ENCODE measurements at regions not wholly inside any gene's neighbourhood (a gene's known extent, or its start where the extent isn't known, plus 50 kb on each side); places are given as distances from the start of the nearest gene placed in this dataset.
A peak's percentile ranks its signal among the peaks of the same experiment; 100 is the strongest.

DNA sequence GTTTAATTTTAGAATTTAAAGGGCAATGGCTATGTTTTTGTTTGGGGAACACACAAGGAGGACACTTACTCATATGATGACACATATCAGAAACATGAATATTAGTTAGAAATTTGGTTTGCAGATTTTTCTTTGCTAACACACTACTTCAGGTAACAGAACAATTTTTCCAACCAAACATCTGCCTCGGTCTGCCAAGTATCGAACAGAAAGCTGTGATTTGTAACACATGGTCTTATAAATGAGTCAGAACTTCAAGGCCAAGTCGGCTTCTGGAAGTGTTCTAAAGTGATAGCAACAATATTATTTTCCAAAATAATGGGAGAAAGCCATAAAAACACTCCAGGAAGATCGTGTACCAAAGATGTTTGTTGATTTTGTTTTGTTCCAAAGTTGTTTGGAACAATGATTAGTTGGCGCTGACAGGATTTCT, 75.9 kb upstream of the PMFBP1 start:
- no peaks in the 10 kb centered on the region for H3K27me3 Mint-ChIP-seq (ENCODE audit: low read depth)
- no peaks in the 10 kb centered on the region for H3K4me1 Mint-ChIP-seq
- H3K36me3 Mint-ChIP-seq (ENCODE audit: low read depth): no peaks in the 10 kb centered on the region
- H3K27ac Mint-ChIP-seq: no peak overlapping the region
- no peaks in the 10 kb centered on the region for H3K9me3 Mint-ChIP-seq
- H3K4me3 Mint-ChIP-seq: no peak overlapping the region
- TF ChIP-seq, protein P1, sequence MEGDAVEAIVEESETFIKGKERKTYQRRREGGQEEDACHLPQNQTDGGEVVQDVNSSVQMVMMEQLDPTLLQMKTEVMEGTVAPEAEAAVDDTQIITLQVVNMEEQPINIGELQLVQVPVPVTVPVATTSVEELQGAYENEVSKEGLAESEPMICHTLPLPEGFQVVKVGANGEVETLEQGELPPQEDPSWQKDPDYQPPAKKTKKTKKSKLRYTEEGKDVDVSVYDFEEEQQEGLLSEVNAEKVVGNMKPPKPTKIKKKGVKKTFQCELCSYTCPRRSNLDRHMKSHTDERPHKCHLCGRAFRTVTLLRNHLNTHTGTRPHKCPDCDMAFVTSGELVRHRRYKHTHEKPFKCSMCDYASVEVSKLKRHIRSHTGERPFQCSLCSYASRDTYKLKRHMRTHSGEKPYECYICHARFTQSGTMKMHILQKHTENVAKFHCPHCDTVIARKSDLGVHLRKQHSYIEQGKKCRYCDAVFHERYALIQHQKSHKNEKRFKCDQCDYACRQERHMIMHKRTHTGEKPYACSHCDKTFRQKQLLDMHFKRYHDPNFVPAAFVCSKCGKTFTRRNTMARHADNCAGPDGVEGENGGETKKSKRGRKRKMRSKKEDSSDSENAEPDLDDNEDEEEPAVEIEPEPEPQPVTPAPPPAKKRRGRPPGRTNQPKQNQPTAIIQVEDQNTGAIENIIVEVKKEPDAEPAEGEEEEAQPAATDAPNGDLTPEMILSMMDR (IDR thresholded peaks at IDR 0.05; ENCODE audit: unreplicated experiment in 3 of 3): no peak

DNA sequence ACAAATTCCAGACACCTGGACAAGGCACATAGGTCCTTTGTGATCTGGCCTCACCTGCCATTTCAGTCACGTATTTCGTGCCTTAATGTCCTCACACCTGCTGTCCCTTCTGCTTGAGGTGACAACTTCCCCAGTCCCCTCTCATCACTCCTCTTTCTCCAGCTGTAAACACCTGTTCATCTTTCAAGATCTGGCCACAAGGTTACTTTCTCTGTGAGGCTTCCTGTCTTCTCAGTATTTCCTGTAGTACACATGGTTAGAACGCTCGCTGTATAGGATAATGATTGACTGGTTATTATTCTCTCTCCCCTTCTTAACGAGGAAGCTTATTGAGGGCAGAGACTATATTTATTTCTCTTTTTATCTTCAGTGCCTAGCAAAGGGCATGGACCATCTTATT, 74.5 kb upstream of the PMFBP1 start:
- H3K9me3 Mint-ChIP-seq: no peaks in the 10 kb centered on the region
- no peaks in the 10 kb centered on the region for H3K36me3 Mint-ChIP-seq (ENCODE audit: low read depth)
- no peak overlapping the region for H3K4me3 Mint-ChIP-seq
- TF ChIP-seq, protein P1 (IDR thresholded peaks at IDR 0.05; ENCODE audit: unreplicated experiment in 3 of 3): no peak
- H3K27me3 Mint-ChIP-seq (ENCODE audit: low read depth): no peaks in the 10 kb centered on the region
- H3K4me1 Mint-ChIP-seq: no peaks in the 10 kb centered on the region
- H3K27ac Mint-ChIP-seq: no peak overlapping the region

- H3K27ac Mint-ChIP-seq: no peak overlapping the region
These were observed 72.9 kb upstream of the PMFBP1 start for GRCh38 chr16:72244853-72245252.

DNA sequence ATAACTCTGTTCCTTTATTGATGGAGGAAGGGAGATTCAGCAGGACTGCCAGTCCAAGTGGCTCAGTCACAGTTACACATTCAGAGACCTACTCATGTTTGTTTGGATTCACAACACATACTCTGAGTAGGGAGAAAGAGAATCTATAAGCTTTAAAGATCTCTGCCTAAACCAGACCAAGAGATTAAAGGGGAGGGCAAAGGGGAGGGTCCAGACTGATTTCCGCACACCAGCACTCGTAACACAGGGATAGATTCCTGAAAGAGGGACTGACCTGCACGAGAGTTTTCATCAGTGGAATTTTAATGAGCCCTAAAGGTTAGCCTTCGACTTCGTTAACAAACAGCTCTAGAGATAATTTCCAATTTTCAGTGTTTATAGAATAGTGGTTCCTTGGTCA, 71.7 kb upstream of the PMFBP1 start:
- Mint-ChIP-seq H3K27me3 (ENCODE audit: low read depth) (no peaks in the 10 kb centered on the region), H3K4me3 (no peak overlapping the region), H3K9me3 (no peaks in the 10 kb centered on the region), H3K27ac (no peak overlapping the region), H3K4me1 (no peaks in the 10 kb centered on the region), H3K36me3 (ENCODE audit: low read depth) (no peaks in the 10 kb centered on the region)
- TF ChIP-seq, protein P1 (IDR thresholded peaks at IDR 0.05; ENCODE audit: unreplicated experiment in 3 of 3): no peak

More at GRCh38 chr16:72244853-72245252, 72.9 kb upstream of the PMFBP1 start:
- Mint-ChIP-seq H3K4me3 (no peak overlapping the region), H3K9me3 (no peaks in the 10 kb centered on the region), H3K4me1 (no peaks in the 10 kb centered on the region), H3K27me3 (ENCODE audit: low read depth) (no peaks in the 10 kb centered on the region), H3K36me3 (ENCODE audit: low read depth) (no peaks in the 10 kb centered on the region)
- TF ChIP-seq, protein P1 (IDR thresholded peaks at IDR 0.05; ENCODE audit: unreplicated experiment in 3 of 3): no peak

GRCh38 chr16:72242757-72243156, 70.8 kb upstream of the PMFBP1 start:
- Mint-ChIP-seq H3K4me1 (no peaks in the 10 kb centered on the region), H3K36me3 (ENCODE audit: low read depth) (no peaks in the 10 kb centered on the region), H3K27me3 (ENCODE audit: low read depth) (no peaks in the 10 kb centered on the region), H3K27ac (no peak overlapping the region), H3K9me3 (peaks cover 2% of the 10 kb centered on the region), H3K4me3 (no peak overlapping the region)
- TF ChIP-seq, protein P1 (IDR thresholded peaks at IDR 0.05; ENCODE audit: unreplicated experiment in 3 of 3): no peak

GRCh38 chr16:72241930-72242329, 70.0 kb upstream of the PMFBP1 start:
- H3K9me3 Mint-ChIP-seq: peaks cover 4% of the 10 kb centered on the region
- H3K27me3 Mint-ChIP-seq (ENCODE audit: low read depth): no peaks in the 10 kb centered on the region
- no peak overlapping the region for H3K27ac Mint-ChIP-seq
- TF ChIP-seq, protein P1 (IDR thresholded peaks at IDR 0.05; ENCODE audit: unreplicated experiment in 3 of 3): peak; percentile 75 to 88 (median 87)
- H3K36me3 Mint-ChIP-seq (ENCODE audit: low read depth): no peaks in the 10 kb centered on the region
- no peak overlapping the region for H3K4me3 Mint-ChIP-seq
- no peaks in the 10 kb centered on the region for H3K4me1 Mint-ChIP-seq

Measured in nephron (organoid).